ES-I3 (cell line): ENCODE measurements at regions not wholly inside any gene's neighbourhood (a gene's known extent, or its start where the extent isn't known, plus 50 kb on each side); places are given as distances from the start of the nearest gene placed in this dataset.

Experiments used
- H3K36me3 ChIP-seq: 2 replicates; pipeline ENCODE4 v1.6.1; 2013; ENCODE audit warnings: mild to moderate bottlenecking, low read length, control low read depth, moderate library complexity; ENCODE audit not compliant: insufficient read depth
- H3K4me1 ChIP-seq: 2 replicates; pipeline ENCODE4 v1.6.1; 2013; ENCODE audit warnings: mild to moderate bottlenecking, control low read depth, low read length; ENCODE audit not compliant: insufficient read depth
- H3K9ac ChIP-seq: 2 replicates; pipeline ENCODE4 v1.6.1; 2013; ENCODE audit warnings: low read depth, mild to moderate bottlenecking, low read length, moderate library complexity
- H3K9me3 ChIP-seq: 2 replicates; pipeline ENCODE4 v1.6.1; 2013; ENCODE audit warnings: mild to moderate bottlenecking, low read length, moderate library complexity; ENCODE audit not compliant: control insufficient read depth, insufficient read depth

- peaks cover 30% of the 10 kb centered on the region for H3K4me1 ChIP-seq
- H3K36me3 ChIP-seq = no peaks in the 10 kb centered on the region
- no peaks in the 10 kb centered on the region for H3K9me3 ChIP-seq
- H3K9ac ChIP-seq = no peak overlapping the region
Observed at GRCh38 chr11:120061036-120061760, 76.7 kb downstream of the TRIM29 start.

- peaks cover 37% of the 10 kb centered on the region for H3K4me1 ChIP-seq
- no peak overlapping the region for H3K9ac ChIP-seq
- no peaks in the 10 kb centered on the region for H3K36me3 ChIP-seq
- no peaks in the 10 kb centered on the region for H3K9me3 ChIP-seq
Observed at GRCh38 chr11:120060512-120060911, 77.4 kb downstream of the TRIM29 start.

DNA sequence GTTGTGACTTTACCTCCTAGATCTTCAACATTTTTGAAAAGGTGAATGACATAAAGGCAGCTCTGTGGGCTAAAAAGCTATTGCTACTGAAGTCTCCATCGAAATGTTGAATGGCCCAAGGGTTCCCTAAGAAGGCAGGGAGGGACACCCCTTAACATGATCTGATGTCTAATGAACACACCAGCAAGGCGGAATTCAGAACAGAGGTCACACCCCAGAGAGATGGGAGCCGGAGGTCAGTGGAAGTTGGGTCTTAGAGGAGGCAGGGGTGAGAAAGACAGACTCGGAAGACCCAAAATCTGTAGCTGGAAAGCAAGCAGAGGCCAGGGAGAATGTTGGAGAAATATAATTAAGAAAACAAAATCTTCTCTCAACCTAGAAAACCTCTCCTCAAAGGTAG lies 79.0 kb downstream of the TRIM29 start:
- H3K36me3 ChIP-seq = no peaks in the 10 kb centered on the region
- no peaks in the 10 kb centered on the region for H3K9me3 ChIP-seq
- peaks cover 42% of the 10 kb centered on the region for H3K4me1 ChIP-seq
- no peak overlapping the region for H3K9ac ChIP-seq

DNA sequence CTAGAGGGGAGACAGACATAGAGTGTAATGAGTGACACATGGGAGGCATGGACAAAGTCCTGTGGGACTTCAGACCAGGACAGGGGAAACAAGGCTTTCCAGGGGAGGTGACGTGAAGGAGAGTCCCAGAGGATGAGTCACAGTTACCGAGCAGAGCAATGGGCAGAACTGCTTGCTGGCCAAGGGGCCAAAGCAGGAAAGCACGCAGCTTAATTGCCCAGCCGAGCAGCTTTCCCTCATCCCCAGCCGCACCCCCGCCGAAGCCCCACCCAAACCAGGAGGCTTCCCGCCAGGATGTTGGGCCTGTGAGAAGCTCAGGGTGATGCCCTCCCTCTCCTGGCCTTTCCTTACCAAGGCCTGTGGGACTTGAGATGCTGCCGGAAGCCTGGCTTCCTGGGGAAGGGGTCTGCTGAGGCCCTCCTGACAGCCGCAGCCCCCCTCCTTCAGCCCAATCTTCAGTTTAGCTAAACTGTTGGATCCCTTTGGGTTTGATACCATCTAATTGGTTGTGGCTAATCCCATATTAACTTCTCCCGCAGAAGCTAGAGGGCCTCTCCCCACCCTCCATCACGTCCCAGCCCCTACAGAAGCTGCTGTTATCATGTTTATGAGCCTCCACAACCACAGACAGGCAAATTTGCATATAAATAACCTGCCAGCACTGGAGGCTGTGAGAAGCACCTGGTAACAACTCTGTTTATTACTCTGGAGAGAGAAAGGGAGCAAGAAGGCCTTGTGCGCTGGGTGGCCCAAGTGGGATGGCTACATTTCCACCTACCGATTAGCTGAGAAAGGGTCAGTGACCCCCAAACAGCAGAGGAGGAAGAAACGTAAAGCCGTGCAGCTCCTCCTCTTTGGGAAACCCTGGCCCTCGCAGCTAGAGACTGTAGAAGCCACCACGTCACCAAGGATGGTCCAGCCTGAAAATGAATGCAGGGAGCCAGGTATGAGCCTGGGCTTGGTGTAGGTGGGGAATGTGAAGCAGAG lies 80.0 kb downstream of the TRIM29 start:
- Histone ChIP-seq H3K36me3 (no peaks in the 10 kb centered on the region), H3K4me1 (peaks cover 41% of the 10 kb centered on the region), H3K9ac (no peak overlapping the region), H3K9me3 (no peaks in the 10 kb centered on the region)

DNA sequence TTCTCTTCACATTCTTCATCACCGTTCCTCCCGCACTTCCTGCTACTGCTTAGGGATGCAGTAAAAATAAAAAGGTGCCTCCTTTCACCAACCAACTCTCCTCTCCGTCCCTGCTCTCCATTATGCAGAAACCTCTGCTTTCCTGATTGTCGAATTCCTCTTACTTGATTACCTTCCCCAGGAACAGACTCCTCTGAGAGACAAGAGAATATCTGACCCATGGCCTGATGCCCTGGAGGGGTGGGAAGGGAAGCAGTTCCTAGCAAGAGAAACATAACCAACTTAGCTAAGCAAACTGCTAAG lies 80.9 kb downstream of the TRIM29 start:
- H3K9me3 ChIP-seq = no peaks in the 10 kb centered on the region; the same call in 1 of the 2 replicates
- no peak overlapping the region for H3K9ac ChIP-seq
- no peaks in the 10 kb centered on the region; the same call in 1 of the 2 replicates for H3K36me3 ChIP-seq
- peaks cover 35% of the 10 kb centered on the region for H3K4me1 ChIP-seq

GRCh38 chr11:120056301-120057027 lies 81.4 kb downstream of the TRIM29 start:
- H3K9me3 ChIP-seq = no peaks in the 10 kb centered on the region; the same call in 1 of the 2 replicates
- H3K4me1 ChIP-seq = peaks cover 35% of the 10 kb centered on the region
- no peak overlapping the region for H3K9ac ChIP-seq
- no peaks in the 10 kb centered on the region; the same call in 1 of the 2 replicates for H3K36me3 ChIP-seq

DNA sequence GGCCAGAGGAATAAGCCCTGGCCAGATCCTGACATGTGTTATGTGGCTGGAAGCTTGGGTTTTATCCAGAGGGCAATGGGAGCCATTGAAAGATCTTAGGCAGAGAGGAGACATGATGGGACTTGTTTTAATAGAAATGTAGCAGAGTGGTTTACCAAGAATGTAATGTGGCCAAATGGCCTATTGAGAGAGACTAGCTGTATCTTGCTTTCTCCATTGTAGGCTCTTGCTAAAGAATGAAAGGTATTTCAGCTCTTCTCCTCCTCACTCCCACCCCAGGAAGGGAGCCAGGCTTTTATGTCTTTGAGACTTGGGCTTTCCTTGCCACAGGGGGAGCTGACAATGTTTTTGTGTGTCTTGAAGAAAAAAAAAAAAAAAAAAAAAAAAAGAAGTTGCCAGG lies 82.3 kb downstream of the TRIM29 start:
- H3K36me3 ChIP-seq = no peaks in the 10 kb centered on the region; the same call in 1 of the 2 replicates
- no peaks in the 10 kb centered on the region; the same call in 1 of the 2 replicates for H3K9me3 ChIP-seq
- H3K9ac ChIP-seq = no peak overlapping the region
- H3K4me1 ChIP-seq = peaks cover 32% of the 10 kb centered on the region

DNA sequence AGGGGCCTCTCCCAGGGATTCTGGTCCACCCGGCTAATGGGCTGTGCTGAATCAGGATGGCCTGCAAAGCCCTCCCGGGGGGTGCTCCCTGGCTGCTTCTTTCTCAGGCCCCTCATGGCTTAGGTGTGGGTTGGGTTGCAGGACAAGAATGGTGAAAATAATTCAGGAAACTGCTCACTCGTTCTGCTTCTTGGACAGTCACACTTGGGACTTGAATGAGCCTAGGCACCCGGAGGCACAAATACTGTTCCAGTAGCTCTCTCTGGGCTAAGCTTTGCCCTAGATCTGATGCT lies 83.2 kb downstream of the TRIM29 start:
- no peak overlapping the region for H3K9ac ChIP-seq
- peaks cover 32% of the 10 kb centered on the region for H3K4me1 ChIP-seq
- no peaks in the 10 kb centered on the region; the same call in 1 of the 2 replicates for H3K9me3 ChIP-seq
- no peaks in the 10 kb centered on the region; the same call in 1 of the 2 replicates for H3K36me3 ChIP-seq

DNA sequence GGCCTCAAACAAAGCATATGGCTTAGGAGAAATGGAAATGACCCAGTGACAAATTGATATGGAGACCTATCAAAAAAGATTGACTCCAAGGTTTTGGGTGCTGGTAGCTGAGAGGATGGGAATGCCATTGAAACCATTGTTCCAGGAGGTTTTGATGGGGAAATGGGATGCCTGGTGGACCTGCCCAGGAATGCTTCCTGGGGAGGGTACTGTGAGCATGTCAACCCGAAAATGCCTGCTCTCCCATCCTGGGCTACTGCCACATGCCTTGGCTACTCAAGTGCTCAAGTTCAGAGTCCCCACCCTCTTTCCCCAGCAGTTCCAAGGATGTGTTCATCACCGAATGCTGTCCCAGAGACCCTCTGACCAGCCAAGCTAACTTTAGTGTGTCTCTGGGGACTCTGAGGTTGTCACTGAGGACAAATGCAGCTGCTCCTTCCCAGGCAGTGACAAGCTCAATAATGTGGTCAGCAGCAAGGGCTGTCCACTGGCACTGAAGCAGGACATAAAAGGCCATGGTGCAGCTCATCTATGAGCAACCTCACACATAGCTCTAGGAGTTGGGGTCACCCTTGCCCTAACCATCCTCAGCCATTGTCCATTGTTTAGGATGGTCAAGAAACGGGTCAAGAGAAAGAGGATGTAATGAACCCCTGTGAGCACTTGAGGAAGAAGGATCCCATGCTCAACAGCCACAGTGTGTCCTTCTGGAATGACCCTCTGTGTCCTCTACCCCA lies 83.7 kb downstream of the TRIM29 start:
- no peaks in the 10 kb centered on the region; the same call in 1 of the 2 replicates for H3K36me3 ChIP-seq
- H3K4me1 ChIP-seq = peaks cover 32% of the 10 kb centered on the region

DNA sequence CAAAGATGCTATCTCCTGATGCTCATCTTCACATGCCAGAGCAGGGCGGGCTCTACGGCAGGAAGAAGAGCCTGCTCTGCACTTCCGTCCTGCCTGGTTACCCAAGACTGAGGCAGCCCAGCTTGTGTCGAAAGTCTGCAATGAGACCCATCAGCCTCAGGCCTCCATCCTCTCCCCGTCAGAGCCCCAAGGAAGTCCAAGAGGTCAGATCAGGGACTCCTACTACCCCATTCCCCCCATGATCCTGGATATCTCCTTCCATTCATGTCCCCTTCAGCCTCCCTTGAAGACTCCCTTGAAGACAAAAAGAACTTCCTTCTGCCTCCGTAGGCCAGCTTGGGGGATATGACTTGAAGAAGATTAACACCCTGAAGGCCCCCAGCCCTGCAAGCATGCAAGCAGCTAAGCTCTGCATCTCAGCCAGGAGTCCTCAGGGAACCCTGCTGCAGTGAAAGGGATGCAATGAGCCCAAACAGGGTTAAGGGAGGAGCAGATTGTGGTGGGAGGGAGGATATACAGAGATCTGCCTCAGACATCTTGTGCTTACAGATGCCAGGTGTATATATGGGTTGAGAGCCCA lies 85.6 kb downstream of the TRIM29 start:
- no peak overlapping the region for H3K9ac ChIP-seq
- H3K4me1 ChIP-seq = peaks cover 21% of the 10 kb centered on the region
- no peaks in the 10 kb centered on the region; the same call in 1 of the 2 replicates for H3K36me3 ChIP-seq
- H3K9me3 ChIP-seq = peaks cover 4% of the 10 kb centered on the region; the same call in 1 of the 2 replicates

More for the DNA sequence above, 83.7 kb downstream of the TRIM29 start:
- H3K9ac ChIP-seq = no peak overlapping the region
- no peaks in the 10 kb centered on the region; the same call in 1 of the 2 replicates for H3K9me3 ChIP-seq

DNA sequence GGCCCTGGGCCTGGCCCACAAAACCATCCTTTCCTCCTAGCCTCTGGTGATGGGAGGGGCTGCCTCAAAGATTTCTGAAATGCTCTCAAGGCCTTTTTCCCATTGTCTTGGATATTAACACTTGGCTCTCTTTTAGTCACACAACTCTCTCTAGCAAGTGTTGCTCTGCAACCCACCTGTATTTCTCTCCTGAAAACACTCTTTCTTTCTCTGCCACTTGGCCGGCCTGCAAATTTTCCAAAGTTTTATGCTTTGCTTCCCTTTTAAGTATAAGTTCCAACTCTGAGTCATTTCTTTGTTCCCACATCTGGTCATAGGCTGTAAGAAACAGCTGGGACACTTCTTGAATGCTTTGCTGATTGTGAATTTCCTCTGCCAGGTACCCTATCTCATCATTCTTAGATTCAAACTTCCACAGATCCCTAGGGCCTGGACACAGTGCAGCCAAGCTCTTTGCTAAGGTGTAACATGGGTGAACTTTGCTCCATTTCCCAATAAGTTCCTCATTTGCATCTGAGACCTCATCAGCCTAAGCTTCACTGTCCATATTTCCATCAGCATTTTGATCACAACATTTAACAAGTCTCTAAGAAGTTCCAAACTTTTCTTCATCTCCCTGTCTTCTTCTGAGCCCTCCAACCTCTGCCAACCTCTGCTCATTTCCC lies 93.8 kb downstream of the TRIM29 start:
- Histone ChIP-seq H3K4me1 (no peaks in the 10 kb centered on the region), H3K9ac (no peak overlapping the region), H3K9me3 (peaks cover 8% of the 10 kb centered on the region), H3K36me3 (no peaks in the 10 kb centered on the region)

- Histone ChIP-seq H3K9me3 (peaks cover 8% of the 10 kb centered on the region), H3K4me1 (no peaks in the 10 kb centered on the region), H3K9ac (no peak overlapping the region), H3K36me3 (no peaks in the 10 kb centered on the region)
Observed at GRCh38 chr11:120043328-120043945, 94.5 kb downstream of the TRIM29 start.

DNA sequence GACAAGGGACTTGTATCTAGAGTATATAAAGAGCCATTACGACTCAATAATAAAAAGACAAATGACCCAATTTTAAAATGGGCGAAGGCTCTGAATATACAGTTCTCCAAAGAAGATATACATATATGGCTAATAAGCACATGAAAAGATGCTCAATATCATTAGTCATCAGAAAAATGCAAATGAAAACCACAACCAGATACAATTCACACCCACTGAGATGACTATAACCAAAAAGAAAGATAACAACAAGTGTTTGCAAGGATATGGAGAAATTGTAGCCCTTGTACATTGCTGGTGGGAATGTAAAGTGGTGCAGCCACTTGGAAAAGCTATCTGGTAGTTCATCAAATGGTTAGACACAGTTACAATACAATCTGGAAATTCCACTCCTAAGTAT lies 96.3 kb downstream of the TRIM29 start:
- H3K9ac ChIP-seq = no peak overlapping the region
- H3K36me3 ChIP-seq = no peaks in the 10 kb centered on the region
- H3K9me3 ChIP-seq = peaks cover 4% of the 10 kb centered on the region; the same call in 1 of the 2 replicates
- H3K4me1 ChIP-seq = no peaks in the 10 kb centered on the region
